ENCODE measurements at regions not wholly inside any gene's neighbourhood (a gene's known extent, or its start where the extent isn't known, plus 50 kb on each side); places are given as distances from the start of the nearest gene placed in this dataset.

DNA sequence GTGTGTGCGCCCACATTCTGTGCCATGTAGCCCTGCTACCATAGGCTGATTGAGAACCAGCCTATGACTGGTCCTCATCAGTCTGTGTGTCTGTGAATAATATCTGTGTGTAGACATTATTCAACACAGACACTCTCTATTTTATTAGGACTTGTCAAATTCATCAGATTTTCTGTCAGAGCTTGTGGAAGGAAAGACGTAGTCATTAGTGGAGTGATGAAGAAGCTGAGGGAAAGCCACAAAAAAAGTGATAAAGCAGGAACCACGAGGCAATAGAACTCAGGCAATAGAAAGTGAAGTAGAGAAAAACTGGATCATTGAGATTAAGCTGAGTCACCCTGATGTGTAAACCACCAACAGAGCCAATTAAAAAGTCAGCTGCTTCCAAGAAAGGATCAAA lies 122.2 kb upstream of the MARCKS start:
- Histone ChIP-seq H3K9me3 (ENCODE audit: low read length) (no peaks in the 10 kb centered on the region), H3K9me2 (ENCODE audit: low read depth, low read length) (no peaks in the 10 kb centered on the region), H3K36me3 (ENCODE audit: insufficient read depth, low read length) (no peaks in the 10 kb centered on the region), H3K27me3 (ENCODE audit: insufficient read depth, low read length) (no peaks in the 10 kb centered on the region), H3K79me2 (ENCODE audit: insufficient read depth, low read length) (no peaks in the 10 kb centered on the region), H3K9ac (ENCODE audit: low read length) (no peak overlapping the region), H2AFZ (ENCODE audit: low read length) (no peak overlapping the region), H3K27ac (ENCODE audit: low read depth, low read length, poor library complexity, severe bottlenecking) (no peak overlapping the region), H3K4me1 (ENCODE audit: insufficient read depth, low read length, severe bottlenecking) (no peaks in the 10 kb centered on the region), H3K4me2 (ENCODE audit: low read length) (no peak overlapping the region), H4K20me1 (ENCODE audit: insufficient read depth, low read length) (no peaks in the 10 kb centered on the region), H3K4me3 (ENCODE audit: low read depth, low read length, poor library complexity, severe bottlenecking) (no peak overlapping the region), H3F3A (ENCODE audit: insufficient read depth, low read length) (no peaks in the 10 kb centered on the region)
- TF ChIP-seq EZH2 (IDR thresholded peaks at IDR 0.05; ENCODE audit: borderline replicate concordance, low read length) = no peak
- TF ChIP-seq, protein P1, sequence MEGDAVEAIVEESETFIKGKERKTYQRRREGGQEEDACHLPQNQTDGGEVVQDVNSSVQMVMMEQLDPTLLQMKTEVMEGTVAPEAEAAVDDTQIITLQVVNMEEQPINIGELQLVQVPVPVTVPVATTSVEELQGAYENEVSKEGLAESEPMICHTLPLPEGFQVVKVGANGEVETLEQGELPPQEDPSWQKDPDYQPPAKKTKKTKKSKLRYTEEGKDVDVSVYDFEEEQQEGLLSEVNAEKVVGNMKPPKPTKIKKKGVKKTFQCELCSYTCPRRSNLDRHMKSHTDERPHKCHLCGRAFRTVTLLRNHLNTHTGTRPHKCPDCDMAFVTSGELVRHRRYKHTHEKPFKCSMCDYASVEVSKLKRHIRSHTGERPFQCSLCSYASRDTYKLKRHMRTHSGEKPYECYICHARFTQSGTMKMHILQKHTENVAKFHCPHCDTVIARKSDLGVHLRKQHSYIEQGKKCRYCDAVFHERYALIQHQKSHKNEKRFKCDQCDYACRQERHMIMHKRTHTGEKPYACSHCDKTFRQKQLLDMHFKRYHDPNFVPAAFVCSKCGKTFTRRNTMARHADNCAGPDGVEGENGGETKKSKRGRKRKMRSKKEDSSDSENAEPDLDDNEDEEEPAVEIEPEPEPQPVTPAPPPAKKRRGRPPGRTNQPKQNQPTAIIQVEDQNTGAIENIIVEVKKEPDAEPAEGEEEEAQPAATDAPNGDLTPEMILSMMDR (IDR thresholded peaks at IDR 0.05; ENCODE audit: low read length) = no peak

DNA sequence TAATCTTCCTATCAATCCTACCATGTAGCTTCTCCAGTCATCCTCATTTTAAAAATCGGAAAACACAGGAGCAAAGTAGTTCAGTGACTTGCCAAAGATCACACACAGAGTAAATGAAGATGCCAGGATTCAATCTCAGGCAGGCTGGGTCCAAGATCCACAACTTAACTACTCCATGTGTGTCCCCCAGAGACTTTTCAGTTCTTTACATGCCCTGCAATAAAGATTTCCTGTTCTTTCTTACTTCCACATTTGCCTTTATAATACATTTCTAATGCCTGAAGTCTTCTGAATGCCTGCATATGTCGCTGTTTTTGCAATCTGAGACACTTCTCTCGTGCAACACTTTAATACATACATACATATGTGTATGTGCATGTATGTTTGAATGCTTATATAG lies 121.7 kb upstream of the MARCKS start:
- no peaks in the 10 kb centered on the region for H3K27me3 ChIP-seq (ENCODE audit: insufficient read depth, low read length)
- no peaks in the 10 kb centered on the region for H3K9me3 ChIP-seq (ENCODE audit: low read length)
- H3F3A ChIP-seq (ENCODE audit: insufficient read depth, low read length) = no peaks in the 10 kb centered on the region
- H3K27ac ChIP-seq (ENCODE audit: low read depth, low read length, poor library complexity, severe bottlenecking) = no peak overlapping the region
- H3K4me1 ChIP-seq (ENCODE audit: insufficient read depth, low read length, severe bottlenecking) = no peaks in the 10 kb centered on the region
- TF ChIP-seq, protein P1 (IDR thresholded peaks at IDR 0.05; ENCODE audit: low read length) = no peak
- no peak for TF ChIP-seq EZH2 (IDR thresholded peaks at IDR 0.05; ENCODE audit: borderline replicate concordance, low read length)
- H3K4me2 ChIP-seq (ENCODE audit: low read length) = no peak overlapping the region
- no peaks in the 10 kb centered on the region for H3K79me2 ChIP-seq (ENCODE audit: insufficient read depth, low read length)
- H3K9me2 ChIP-seq (ENCODE audit: low read depth, low read length) = no peaks in the 10 kb centered on the region
- no peaks in the 10 kb centered on the region for H4K20me1 ChIP-seq (ENCODE audit: insufficient read depth, low read length)
- H3K36me3 ChIP-seq (ENCODE audit: insufficient read depth, low read length) = no peaks in the 10 kb centered on the region
- no peak overlapping the region for H2AFZ ChIP-seq (ENCODE audit: low read length)
- no peak overlapping the region for H3K4me3 ChIP-seq (ENCODE audit: low read depth, low read length, poor library complexity, severe bottlenecking)
- H3K9ac ChIP-seq (ENCODE audit: low read length) = no peak overlapping the region

DNA sequence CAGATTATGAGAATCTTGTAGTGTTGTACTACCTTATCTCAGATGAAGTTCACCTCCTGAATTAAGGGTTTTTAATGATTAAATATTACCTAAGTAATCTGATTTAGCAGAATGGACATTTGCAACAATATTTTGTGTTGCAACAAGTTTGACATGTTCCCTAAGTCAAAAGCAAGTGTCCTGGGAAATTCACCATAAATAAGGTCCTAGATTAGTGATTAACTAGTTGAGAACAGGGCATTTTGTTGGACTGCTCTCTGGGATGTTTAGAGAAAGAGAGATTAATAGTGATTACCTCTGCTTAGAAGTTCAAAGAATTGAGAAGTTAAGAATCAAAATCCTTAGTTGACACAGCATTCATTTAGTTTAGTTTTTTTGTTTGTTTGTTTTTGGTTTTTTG lies 120.2 kb upstream of the MARCKS start:
- H3K79me2 ChIP-seq (ENCODE audit: insufficient read depth, low read length) = no peaks in the 10 kb centered on the region
- H3K27ac ChIP-seq (ENCODE audit: low read depth, low read length, poor library complexity, severe bottlenecking) = no peak overlapping the region
- no peak overlapping the region for H2AFZ ChIP-seq (ENCODE audit: low read length)
- no peaks in the 10 kb centered on the region for H3K4me1 ChIP-seq (ENCODE audit: insufficient read depth, low read length, severe bottlenecking)
- H3K4me3 ChIP-seq (ENCODE audit: low read depth, low read length, poor library complexity, severe bottlenecking) = no peak overlapping the region
- no peaks in the 10 kb centered on the region for H3K27me3 ChIP-seq (ENCODE audit: insufficient read depth, low read length)
- H3K36me3 ChIP-seq (ENCODE audit: insufficient read depth, low read length) = no peaks in the 10 kb centered on the region
- H3F3A ChIP-seq (ENCODE audit: insufficient read depth, low read length) = no peaks in the 10 kb centered on the region
- no peaks in the 10 kb centered on the region for H3K9me3 ChIP-seq (ENCODE audit: low read length)
- H3K9ac ChIP-seq (ENCODE audit: low read length) = no peak overlapping the region
- H3K9me2 ChIP-seq (ENCODE audit: low read depth, low read length) = no peaks in the 10 kb centered on the region
- no peaks in the 10 kb centered on the region for H4K20me1 ChIP-seq (ENCODE audit: insufficient read depth, low read length)
- H3K4me2 ChIP-seq (ENCODE audit: low read length) = no peak overlapping the region
- TF ChIP-seq, protein P1 (IDR thresholded peaks at IDR 0.05; ENCODE audit: low read length) = no peak
- no peak for TF ChIP-seq EZH2 (IDR thresholded peaks at IDR 0.05; ENCODE audit: borderline replicate concordance, low read length)
